ENCODE measurements at regions not wholly inside any gene's neighbourhood (a gene's known extent, or its start where the extent isn't known, plus 50 kb on each side); places are given as distances from the start of the nearest gene placed in this dataset.
A peak's percentile ranks its signal among the peaks of the same experiment; 100 is the strongest.

- DNase-seq (ENCODE audit: low read depth): no peak
Measured at GRCh38 chr15:46251903-46252302, 617.1 kb downstream of the SQOR start.

- no peak for DNase-seq (ENCODE audit: low read depth)
Measured at GRCh38 chr15:46258056-46258455, 623.2 kb downstream of the SQOR start.

- no peak for DNase-seq (ENCODE audit: low read depth)
Measured at GRCh38 chr15:46260937-46261336, 626.1 kb downstream of the SQOR start.

GRCh38 chr15:46265664-46266347 lies 631.0 kb downstream of the SQOR start:
- DNase-seq (ENCODE audit: low read depth): no peak

GRCh38 chr15:46266661-46267060 lies 631.8 kb downstream of the SQOR start:
- no peak for DNase-seq (ENCODE audit: low read depth)

- DNase-seq (ENCODE audit: low read depth): no peak
Measured at GRCh38 chr15:46270481-46271147, 635.8 kb downstream of the SQOR start.

- DNase-seq (ENCODE audit: low read depth): no peak
Measured at GRCh38 chr15:46275701-46276100, 640.9 kb downstream of the SQOR start.

GRCh38 chr15:46277451-46277850 lies 642.6 kb downstream of the SQOR start:
- DNase-seq (ENCODE audit: low read depth): no peak

- no peak for DNase-seq (ENCODE audit: low read depth)
Measured at GRCh38 chr15:46278062-46278461, 643.2 kb downstream of the SQOR start.

GRCh38 chr15:46278486-46279090 lies 643.8 kb downstream of the SQOR start:
- no peak for DNase-seq (ENCODE audit: low read depth)

GRCh38 chr15:46280762-46281542 lies 646.1 kb downstream of the SQOR start:
- DNase-seq (ENCODE audit: low read depth): no peak

GRCh38 chr15:46293550-46293949 lies 658.7 kb downstream of the SQOR start:
- no peak for DNase-seq (ENCODE audit: low read depth)

- DNase-seq (ENCODE audit: low read depth): no peak
Measured at GRCh38 chr15:46296002-46296401, 661.2 kb downstream of the SQOR start.

GRCh38 chr15:46296797-46297196 lies 662.0 kb downstream of the SQOR start:
- DNase-seq (ENCODE audit: low read depth): no peak

- DNase-seq (ENCODE audit: low read depth): no peak
Measured at GRCh38 chr15:46297766-46298165, 662.9 kb downstream of the SQOR start.

GRCh38 chr15:46300716-46301115 lies 665.9 kb downstream of the SQOR start:
- DNase-seq (ENCODE audit: low read depth): no peak

GRCh38 chr15:46301291-46301690 lies 666.5 kb downstream of the SQOR start:
- DNase-seq (ENCODE audit: low read depth): no peak

GRCh38 chr15:46301826-46302225 lies 667.0 kb downstream of the SQOR start:
- DNase-seq (ENCODE audit: low read depth): no peak

- DNase-seq (ENCODE audit: low read depth): no peak
Measured at GRCh38 chr15:46304321-46304720, 669.5 kb downstream of the SQOR start.

- DNase-seq (ENCODE audit: low read depth): no peak
Measured at GRCh38 chr15:46307746-46308145, 672.9 kb downstream of the SQOR start.

- no peak for DNase-seq (ENCODE audit: low read depth)
Measured at GRCh38 chr15:46309914-46310313, 675.1 kb downstream of the SQOR start.

- DNase-seq (ENCODE audit: low read depth): peak; percentile 5
Measured at GRCh38 chr15:46312133-46312740, 677.4 kb downstream of the SQOR start.

Data from activated T-helper 9 cell treated with anti-CD3 and anti-CD28 coated beads, Interleukin-2, amount 50 U/mL, for 16 hours (primary cell).